NOMO-1 treated with dmso at 0.1 percent for 144 hours (cell line): ENCODE measurements at regions not wholly inside any gene's neighbourhood (a gene's known extent, or its start where the extent isn't known, plus 50 kb on each side); places are given as distances from the start of the nearest gene placed in this dataset.

ENCODE experiments used
- DNase-seq: peaks from one replicate; lab custom pipeline; 2025; ENCODE audit not compliant: unreplicated experiment; lab: John Stamatoyannopoulos, UW

DNA sequence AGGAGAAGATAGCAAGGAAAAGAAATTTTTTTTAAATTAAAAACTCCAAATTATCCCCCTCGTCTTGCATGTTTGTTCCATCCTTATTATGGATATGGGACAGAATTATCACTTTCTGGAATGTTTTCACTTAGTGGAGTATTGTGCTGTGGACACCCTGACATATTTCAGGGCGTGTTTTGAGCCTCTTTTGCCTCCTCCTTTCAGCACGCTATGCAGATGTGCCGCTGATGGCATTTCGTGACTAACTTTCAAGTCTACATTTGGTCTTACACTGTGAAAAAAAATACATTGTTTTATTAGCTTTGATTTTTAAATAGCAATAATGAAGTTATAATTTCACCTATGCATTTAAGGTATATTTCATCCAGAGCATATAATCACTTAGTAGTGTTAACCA, 738.7 kb downstream of the LTN1 start:
- no peak for DNase-seq

GRCh38 chr21:28253338-28253737, 739.3 kb downstream of the LTN1 start:
- no peak for DNase-seq

DNA sequence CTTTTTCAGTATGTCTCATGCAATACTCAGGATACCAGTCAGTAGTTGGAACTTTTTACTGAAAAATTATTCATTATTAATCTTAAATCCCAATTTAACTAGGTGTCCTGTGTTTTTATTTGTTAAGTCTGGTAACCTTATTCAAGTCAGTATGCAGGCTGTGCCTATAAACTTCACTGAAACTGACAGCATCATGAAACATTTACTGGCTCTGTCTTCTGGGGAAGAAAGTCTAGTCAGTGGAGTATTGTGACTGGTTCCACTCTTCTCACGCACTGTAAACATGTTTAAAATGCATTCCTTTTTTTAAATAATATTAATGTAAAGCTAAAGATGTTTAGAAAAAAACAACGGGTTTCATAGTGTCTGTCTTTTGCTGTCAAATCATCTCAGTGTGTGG, 739.7 kb downstream of the LTN1 start:
- DNase-seq = no peak

GRCh38 chr21:28250946-28251345, 741.7 kb downstream of the LTN1 start:
- DNase-seq = no peak

DNA sequence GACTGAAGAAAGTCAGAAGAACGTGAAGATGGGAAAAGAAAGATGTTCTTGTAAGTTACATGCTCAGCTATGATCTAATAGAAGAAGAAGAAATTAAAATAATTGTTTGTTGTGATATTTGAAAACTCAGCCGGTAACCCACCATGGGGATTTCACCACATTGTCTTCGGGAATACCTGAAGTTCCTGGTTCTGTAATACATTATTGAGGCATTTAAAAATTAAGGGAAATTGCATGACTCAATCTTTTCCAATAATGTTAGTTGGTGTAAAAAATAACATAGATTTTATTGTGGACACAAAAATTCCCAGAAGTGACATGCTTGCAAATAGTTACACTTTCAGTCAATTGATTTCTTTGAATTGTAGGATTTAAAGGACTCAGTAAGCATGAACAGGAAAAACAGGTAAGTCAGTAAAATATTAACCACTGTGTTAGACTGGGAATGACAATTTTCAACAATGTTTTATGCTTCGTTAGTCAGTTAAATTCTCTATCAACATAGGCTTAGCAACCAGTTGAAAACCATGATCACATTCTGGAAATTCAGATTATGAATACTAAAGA, 745.1 kb downstream of the LTN1 start:
- DNase-seq = no peak

DNA sequence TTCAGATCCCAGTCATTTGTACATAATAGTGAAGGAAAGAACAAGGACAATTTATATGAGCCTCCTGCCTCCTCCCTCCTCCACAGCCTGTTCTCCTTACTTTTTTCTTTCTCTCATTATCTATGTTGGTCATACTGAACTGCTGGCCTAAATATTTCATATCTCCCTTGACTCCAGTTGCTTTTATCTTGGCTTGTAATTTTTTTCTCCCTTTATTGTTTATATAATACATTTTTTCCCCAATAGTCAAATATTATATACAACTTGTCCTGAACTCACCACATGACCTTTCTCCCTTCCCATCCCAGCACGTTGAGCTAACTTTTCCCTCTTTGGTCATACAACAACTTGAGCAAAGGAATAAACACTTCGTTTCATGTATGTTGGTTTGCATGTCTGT, 752.1 kb downstream of the LTN1 start:
- no peak for DNase-seq

GRCh38 chr21:28239340-28239739, 753.3 kb downstream of the LTN1 start:
- no peak for DNase-seq

DNA sequence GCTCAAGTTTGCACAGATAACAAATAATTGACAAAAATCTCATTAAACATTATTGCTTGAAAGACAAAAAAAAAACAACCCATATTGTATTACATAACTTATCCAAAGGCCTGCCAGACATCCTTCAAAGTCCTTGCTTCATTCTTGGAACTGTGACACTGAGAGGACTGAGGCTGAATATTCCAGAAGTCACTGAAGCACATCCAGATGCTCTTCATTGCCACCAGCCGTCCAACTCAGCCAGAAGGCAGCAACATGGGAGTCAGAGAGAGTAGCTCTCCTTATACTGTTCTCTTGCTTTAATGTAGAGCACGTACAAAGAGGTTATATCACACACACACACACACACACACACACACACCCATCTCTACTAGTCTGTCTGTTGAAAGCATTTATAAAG, 755.0 kb downstream of the LTN1 start:
- DNase-seq = no peak

- DNase-seq = peak; percentile 83
Measured at GRCh38 chr21:28235169-28235895, 757.3 kb downstream of the LTN1 start.

DNA sequence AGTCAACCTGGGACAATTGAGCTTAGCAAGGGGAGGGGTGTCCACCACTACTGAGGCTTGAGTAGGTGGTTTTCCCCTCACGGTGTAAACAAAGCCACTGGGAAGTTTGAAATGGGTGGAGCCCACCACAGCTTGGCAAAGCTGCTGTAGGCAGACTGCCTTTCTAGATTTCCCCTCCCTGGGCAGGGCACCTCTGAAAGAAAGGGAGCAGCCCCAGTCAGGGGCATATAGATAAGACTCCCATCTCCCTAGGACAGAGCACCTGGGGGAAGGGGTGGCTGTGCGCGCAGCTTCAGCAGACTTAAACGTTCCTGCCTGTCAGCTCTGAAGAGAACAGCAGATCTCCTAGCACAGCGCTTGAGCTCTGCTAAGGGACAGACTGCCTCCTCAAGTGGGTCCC, 758.4 kb downstream of the LTN1 start:
- no peak for DNase-seq

DNA sequence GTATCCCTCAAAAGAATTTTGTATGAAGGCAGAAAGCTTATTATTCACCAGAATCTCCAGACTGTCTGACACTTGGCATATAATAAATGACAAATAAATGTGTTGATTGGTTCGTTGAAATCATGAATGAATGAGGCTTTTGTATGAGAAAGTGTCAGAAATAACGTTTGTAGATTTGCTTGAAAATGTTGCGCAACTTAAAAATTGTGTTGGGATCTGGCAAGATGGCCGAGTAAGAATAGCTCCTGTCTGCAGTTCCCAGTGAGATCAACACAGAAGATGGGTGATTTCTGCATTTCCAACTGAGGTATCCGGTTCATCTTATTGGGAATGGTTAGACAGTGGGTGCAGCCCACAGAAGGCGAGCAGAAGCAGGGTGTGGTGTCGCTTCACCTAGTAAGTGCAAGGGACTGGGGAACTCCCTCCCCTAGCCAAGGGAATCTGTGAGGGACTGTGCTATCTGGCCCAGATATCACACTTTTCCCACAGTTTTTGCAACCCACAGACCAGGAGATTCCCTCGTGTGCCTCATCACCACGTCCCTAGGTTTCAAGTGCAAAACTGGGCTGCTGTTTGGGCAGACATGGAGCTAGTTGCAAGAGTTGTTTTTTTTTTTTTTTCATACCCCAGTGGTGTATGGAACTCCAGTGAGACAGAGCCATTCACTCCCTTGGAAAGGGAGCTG, 759.0 kb downstream of the LTN1 start:
- no peak for DNase-seq

DNA sequence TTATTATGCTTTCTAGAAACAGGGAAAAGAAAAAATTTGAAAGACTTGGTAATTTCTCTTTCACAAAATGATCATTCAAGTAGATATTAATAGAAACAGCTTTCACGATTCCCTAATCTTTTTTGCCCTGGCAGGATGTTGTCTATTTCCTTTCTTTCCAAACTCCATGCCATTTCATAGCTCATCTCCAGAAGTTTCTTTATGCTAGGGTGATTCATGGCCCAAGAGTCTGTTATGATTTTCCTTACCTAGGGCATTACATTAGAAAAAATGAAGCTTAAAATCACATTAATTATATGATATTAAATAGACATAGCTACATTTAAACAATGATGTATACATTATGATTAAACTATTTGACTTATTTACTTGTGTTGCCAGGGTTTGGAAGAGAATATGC, 762.1 kb downstream of the LTN1 start:
- DNase-seq = no peak

DNA sequence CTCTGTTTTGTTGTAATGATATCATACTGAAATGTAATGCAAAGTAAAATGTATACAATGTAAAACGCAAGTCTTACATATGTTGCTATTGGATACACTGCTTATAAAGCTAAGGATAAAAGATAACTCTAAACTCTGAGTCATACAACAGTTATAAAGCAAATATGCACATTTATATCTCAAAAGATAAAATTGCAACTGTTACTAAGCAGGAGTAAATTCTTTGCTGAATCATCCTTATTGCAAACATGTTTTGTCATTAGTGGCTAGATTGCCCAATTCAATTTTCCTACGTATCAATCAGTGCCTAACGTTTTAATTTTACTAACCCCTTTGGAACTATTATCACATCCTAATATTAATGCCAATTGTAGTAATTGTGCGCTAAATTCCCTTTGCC, 762.9 kb downstream of the LTN1 start:
- DNase-seq = no peak

GRCh38 chr21:28228636-28228995, 764.1 kb downstream of the LTN1 start:
- no peak for DNase-seq

GRCh38 chr21:28227881-28228635, 764.6 kb downstream of the LTN1 start:
- no peak for DNase-seq

DNA sequence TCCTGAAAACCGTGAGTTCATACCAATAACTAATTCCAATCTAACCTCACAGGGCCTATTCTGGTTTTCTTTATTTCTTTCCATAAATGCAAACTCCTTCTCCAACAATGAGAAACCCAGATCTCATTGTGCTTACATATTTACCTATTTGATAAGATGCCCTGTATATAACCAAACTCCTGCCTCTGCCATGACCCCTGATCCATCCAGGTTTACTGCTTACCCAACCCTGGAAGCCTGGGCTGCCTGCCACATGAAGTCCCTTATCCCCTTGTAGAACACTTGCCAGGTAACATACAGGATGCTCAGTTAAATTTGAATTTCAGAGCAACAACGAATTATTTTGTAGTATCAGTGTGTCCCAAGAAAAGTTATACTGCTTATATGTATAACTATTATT, 766.1 kb downstream of the LTN1 start:
- DNase-seq = no peak

DNA sequence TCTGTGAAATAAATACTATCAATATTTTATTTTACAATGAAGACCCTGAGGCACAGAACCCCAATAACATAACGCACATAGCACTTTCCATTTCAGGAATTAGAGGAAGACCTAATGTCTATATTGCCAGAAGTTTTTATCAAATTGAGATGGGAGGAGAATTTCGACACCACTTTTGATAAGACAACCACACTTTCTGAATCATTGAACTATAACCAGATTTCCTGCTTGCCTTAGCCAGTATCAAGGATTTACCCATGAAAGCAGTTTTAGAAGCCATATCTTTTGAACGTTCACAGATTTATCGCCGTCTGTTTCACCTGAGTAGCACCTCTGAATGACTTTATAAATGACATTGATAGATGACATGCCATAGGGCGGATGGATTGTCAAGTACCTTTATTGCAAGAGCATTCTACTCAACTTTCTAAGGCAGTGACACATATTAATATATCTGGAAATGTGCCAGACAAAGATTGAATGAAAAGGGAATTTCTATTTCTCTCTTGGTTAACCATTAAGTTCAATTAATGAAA, 768.4 kb downstream of the LTN1 start:
- no peak for DNase-seq

- DNase-seq = no peak
Measured at GRCh38 chr21:28221984-28222383, 770.7 kb downstream of the LTN1 start.

DNA sequence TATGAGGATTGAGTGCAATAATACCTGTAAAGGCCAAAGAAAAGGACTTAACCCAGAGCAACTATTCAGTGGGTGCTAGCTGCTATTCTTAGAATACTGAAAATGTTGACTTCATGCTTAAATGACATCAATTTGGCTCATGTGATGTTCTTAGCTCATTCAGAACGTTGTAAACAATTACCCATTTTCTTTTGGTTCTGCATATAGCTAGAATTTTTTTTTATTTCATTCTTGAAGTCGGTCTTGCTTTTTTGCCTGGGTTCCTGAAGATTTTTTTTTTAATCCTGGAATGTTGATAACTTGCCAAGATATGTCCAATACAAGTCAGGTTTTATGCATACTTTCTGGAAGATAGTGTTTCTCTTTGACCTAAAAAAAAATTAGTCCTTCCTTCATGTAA, 772.0 kb downstream of the LTN1 start:
- DNase-seq = no peak

DNA sequence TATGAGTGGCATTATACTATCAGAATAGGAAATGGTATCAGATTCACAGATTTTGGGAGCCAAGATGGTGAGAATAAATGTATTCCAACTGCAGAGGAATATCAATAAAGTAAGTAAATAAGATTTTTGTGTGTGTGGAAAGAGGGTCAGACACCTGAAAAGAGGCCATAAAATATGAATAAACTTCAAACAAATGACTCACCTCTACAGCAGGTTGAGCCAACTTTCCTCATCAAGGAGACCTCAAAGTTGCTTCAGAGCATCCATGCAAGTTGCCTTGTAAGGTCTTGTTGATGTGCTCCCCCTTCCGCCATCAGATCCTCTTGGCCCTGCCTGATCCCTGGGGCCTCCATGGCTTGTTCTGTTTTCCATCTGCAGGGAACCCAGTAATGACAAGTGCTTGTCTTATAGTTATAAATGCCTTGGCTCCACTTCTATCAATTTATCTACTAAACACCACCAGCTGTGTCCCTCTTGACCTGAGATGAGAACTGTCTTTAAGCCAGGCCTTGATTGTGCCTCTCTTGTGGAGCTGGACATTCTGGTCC, 775.6 kb downstream of the LTN1 start:
- no peak for DNase-seq

- no peak for DNase-seq
Measured at GRCh38 chr21:28215214-28215954, 777.3 kb downstream of the LTN1 start.
